ENCODE measurements at regions not wholly inside any gene's neighbourhood (a gene's known extent, or its start where the extent isn't known, plus 50 kb on each side); places are given as distances from the start of the nearest gene placed in this dataset.

- no peak overlapping the region for H3K4me3 ChIP-seq (ENCODE audit: insufficient read length, low read depth)
- no peaks in the 10 kb centered on the region for H3K27me3 ChIP-seq (ENCODE audit: insufficient read depth, insufficient read length)
- TF ChIP-seq YY1 (IDR thresholded peaks at IDR 0.05; ENCODE audit: insufficient read depth, insufficient read length) = no peak
- TF ChIP-seq SUZ12 (IDR thresholded peaks at IDR 0.05; ENCODE audit: extremely low read depth, insufficient read depth, insufficient read length) = no peak
- TF ChIP-seq ZNF274 (IDR thresholded peaks at IDR 0.05; ENCODE audit: low read depth, low read length) = no peak
- no peaks in the 10 kb centered on the region for H3K4me1 ChIP-seq (ENCODE audit: insufficient read depth, insufficient read length)
- DNase-seq (ENCODE audit: low read depth, low spot score) = no peak
- H3K36me3 ChIP-seq (ENCODE audit: insufficient read depth, insufficient read length, low read length) = no peaks in the 10 kb centered on the region
- no peak overlapping the region for H3K9ac ChIP-seq (ENCODE audit: insufficient read length, low read depth)
- H3K9me3 ChIP-seq (ENCODE audit: insufficient read depth, low read length) = no peaks in the 10 kb centered on the region
Observed at GRCh38 chr9:107112707-107113243, 170.3 kb upstream of the RAD23B start.

DNA sequence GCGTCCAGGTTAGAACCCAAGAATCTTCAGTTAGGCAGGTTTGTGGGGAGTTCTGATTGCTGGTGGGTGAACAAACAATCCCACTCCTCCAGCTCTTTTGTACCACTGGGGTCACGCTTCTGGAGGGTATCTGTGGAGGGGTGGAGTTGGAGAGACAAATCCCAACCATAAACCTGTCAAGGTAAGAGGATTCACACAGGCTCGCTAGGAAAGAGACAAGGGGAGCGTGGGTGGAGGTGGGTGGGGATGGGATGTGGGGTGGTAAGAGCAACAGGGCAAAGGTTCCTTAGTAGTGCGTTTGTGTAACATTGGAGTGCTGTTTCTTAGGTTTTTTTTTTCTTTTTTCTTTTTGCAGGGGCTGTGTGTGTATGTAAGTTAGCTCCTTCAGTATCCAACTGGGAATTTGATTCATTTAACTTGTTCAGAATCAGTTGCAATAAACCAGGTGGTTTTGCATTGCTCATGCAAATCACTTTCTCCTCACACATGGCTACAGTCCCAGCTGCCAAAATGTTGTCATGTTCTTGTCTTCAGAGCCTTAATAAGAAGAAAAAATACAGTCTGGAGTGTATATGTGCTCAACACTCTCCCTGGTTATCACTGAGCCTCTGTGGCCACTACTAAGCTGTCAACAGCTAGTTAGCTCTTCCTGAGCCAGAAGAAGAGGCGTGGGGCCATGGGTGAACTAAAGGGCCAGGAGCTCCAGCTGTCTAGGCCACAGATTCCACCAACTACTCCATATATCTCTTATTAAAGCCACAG is 164.0 kb upstream of the RAD23B start:
- no peaks in the 10 kb centered on the region for H3K4me1 ChIP-seq (ENCODE audit: insufficient read depth, insufficient read length)
- H3K4me3 ChIP-seq (ENCODE audit: insufficient read length, low read depth) = no peak overlapping the region
- H3K9me3 ChIP-seq (ENCODE audit: insufficient read depth, low read length) = no peaks in the 10 kb centered on the region
- no peak for TF ChIP-seq ZNF274 (IDR thresholded peaks at IDR 0.05; ENCODE audit: low read depth, low read length)
- TF ChIP-seq YY1 (IDR thresholded peaks at IDR 0.05; ENCODE audit: insufficient read depth, insufficient read length) = no peak
- TF ChIP-seq SUZ12 (IDR thresholded peaks at IDR 0.05; ENCODE audit: extremely low read depth, insufficient read depth, insufficient read length) = no peak
- no peaks in the 10 kb centered on the region for H3K27me3 ChIP-seq (ENCODE audit: insufficient read depth, insufficient read length)
- no peaks in the 10 kb centered on the region for H3K36me3 ChIP-seq (ENCODE audit: insufficient read depth, insufficient read length, low read length)
- no peak overlapping the region for H3K9ac ChIP-seq (ENCODE audit: insufficient read length, low read depth)
- DNase-seq (ENCODE audit: low read depth, low spot score) = no peak

DNA sequence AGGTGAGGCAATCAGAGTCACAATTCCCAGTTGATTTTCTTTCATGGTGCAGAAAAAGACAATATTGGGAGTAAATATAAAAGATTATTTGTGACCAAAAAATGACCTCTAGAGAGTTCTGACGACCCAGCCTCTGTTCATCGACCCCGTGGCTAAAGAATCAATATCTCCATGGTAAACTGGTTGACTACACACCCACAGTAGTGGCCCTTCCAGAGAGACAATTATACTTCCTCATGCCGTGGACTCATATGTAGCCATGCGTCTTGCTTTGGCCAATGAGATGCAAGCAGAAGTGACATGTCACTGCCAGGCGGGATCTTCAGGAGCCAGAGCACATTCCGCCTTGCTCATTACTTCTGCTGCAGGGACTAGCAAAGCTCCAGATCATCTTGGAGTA is 163.3 kb upstream of the RAD23B start:
- no peak for DNase-seq (ENCODE audit: low read depth, low spot score)
- Histone ChIP-seq H3K27me3 (ENCODE audit: insufficient read depth, insufficient read length) (no peaks in the 10 kb centered on the region), H3K9me3 (ENCODE audit: insufficient read depth, low read length) (no peaks in the 10 kb centered on the region), H3K4me1 (ENCODE audit: insufficient read depth, insufficient read length) (no peaks in the 10 kb centered on the region), H3K36me3 (ENCODE audit: insufficient read depth, insufficient read length, low read length) (no peaks in the 10 kb centered on the region), H3K4me3 (ENCODE audit: insufficient read length, low read depth) (no peak overlapping the region), H3K9ac (ENCODE audit: insufficient read length, low read depth) (no peak overlapping the region)
- TF ChIP-seq ZNF274 (IDR thresholded peaks at IDR 0.05; ENCODE audit: low read depth, low read length) = no peak

- H3K4me1 ChIP-seq (ENCODE audit: insufficient read depth, insufficient read length) = no peaks in the 10 kb centered on the region
- no peaks in the 10 kb centered on the region for H3K36me3 ChIP-seq (ENCODE audit: insufficient read depth, insufficient read length, low read length)
- H3K9me3 ChIP-seq (ENCODE audit: insufficient read depth, low read length) = no peaks in the 10 kb centered on the region
- no peak for TF ChIP-seq ZNF274 (IDR thresholded peaks at IDR 0.05; ENCODE audit: low read depth, low read length)
- no peak for TF ChIP-seq SUZ12 (IDR thresholded peaks at IDR 0.05; ENCODE audit: extremely low read depth, insufficient read depth, insufficient read length)
- no peak for TF ChIP-seq YY1 (IDR thresholded peaks at IDR 0.05; ENCODE audit: insufficient read depth, insufficient read length)
- no peak overlapping the region for H3K4me3 ChIP-seq (ENCODE audit: insufficient read length, low read depth)
- no peak overlapping the region for H3K9ac ChIP-seq (ENCODE audit: insufficient read length, low read depth)
- DNase-seq (ENCODE audit: low read depth, low spot score) = no peak
- no peaks in the 10 kb centered on the region for H3K27me3 ChIP-seq (ENCODE audit: insufficient read depth, insufficient read length)
Observed at GRCh38 chr9:107123389-107123788, 159.7 kb upstream of the RAD23B start.

DNA sequence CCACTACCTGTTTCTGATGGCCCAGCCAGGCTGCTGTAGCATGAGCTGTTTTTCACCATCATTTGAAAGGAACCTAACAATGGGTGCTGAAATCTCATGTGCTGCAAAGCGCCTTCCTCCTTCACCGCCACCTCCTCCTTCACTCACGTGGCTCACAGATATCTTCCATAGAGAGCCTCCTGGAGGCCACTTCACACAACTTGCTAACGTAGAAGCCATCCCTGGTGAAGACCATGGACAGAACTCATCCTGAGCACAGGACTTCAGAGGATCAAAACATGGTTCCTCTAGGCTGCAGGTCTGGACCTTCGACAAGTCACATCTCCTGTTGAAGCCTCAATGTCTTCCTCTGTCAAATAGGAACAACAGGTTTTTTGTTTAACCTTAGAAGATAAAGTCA is 155.5 kb upstream of the RAD23B start:
- no peak overlapping the region for H3K4me3 ChIP-seq (ENCODE audit: insufficient read length, low read depth)
- TF ChIP-seq SUZ12 (IDR thresholded peaks at IDR 0.05; ENCODE audit: extremely low read depth, insufficient read depth, insufficient read length) (no peak), ZNF274 (IDR thresholded peaks at IDR 0.05; ENCODE audit: low read depth, low read length) (no peak), YY1 (IDR thresholded peaks at IDR 0.05; ENCODE audit: insufficient read depth, insufficient read length) (no peak)
- no peak overlapping the region for H3K9ac ChIP-seq (ENCODE audit: insufficient read length, low read depth)
- H3K36me3 ChIP-seq (ENCODE audit: insufficient read depth, insufficient read length, low read length) = no peaks in the 10 kb centered on the region
- H3K9me3 ChIP-seq (ENCODE audit: insufficient read depth, low read length) = no peaks in the 10 kb centered on the region
- DNase-seq (ENCODE audit: low read depth, low spot score) = no peak
- H3K27me3 ChIP-seq (ENCODE audit: insufficient read depth, insufficient read length) = no peaks in the 10 kb centered on the region
- H3K4me1 ChIP-seq (ENCODE audit: insufficient read depth, insufficient read length) = peaks cover 2% of the 10 kb centered on the region

DNA sequence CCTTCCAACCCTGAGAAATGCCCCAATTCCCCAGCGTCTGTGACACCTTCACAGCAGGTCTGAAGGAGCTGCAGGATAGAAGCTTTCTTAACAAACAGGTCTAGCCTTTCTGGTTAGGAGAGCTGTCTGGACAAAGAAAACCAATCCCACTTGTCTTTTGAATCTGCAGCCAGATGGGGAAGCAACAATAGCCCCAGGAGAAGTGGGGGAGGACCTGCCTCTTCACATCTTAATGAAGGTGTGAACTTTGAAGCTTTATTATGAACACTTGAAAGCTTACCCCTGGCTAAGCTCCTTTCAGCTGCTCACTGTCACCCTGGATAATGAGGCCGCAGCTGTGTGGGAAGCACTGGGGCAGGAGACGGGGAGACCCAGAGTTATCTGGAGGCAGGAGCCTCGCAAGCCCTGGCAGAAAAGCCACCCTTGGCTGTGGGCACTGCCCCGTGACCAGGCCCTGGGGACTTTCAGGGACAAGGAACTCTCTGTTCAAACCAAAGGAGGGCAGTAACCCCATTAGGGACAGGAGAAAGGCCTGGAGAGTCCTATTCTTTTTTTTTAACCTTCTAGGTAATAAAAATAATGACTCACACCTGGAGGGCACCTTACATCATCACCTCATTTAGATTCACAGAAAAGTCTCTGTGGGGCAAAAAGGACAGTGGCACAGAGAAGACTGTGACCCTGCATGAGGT is 151.8 kb upstream of the RAD23B start:
- TF ChIP-seq SUZ12 (IDR thresholded peaks at IDR 0.05; ENCODE audit: extremely low read depth, insufficient read depth, insufficient read length) (no peak), ZNF274 (IDR thresholded peaks at IDR 0.05; ENCODE audit: low read depth, low read length) (no peak)
- H3K9ac ChIP-seq (ENCODE audit: insufficient read length, low read depth) = no peak overlapping the region
- no peaks in the 10 kb centered on the region for H3K27me3 ChIP-seq (ENCODE audit: insufficient read depth, insufficient read length)
- peaks cover 2% of the 10 kb centered on the region for H3K4me1 ChIP-seq (ENCODE audit: insufficient read depth, insufficient read length)
- no peaks in the 10 kb centered on the region for H3K36me3 ChIP-seq (ENCODE audit: insufficient read depth, insufficient read length, low read length)
- DNase-seq (ENCODE audit: low read depth, low spot score) = peak; percentile 33
- no peaks in the 10 kb centered on the region for H3K9me3 ChIP-seq (ENCODE audit: insufficient read depth, low read length)
- H3K4me3 ChIP-seq (ENCODE audit: insufficient read length, low read depth) = no peak overlapping the region

GRCh38 chr9:107136296-107136695 is 146.8 kb upstream of the RAD23B start:
- H3K9me3 ChIP-seq (ENCODE audit: insufficient read depth, low read length) = no peaks in the 10 kb centered on the region
- H3K9ac ChIP-seq (ENCODE audit: insufficient read length, low read depth) = no peak overlapping the region
- H3K4me1 ChIP-seq (ENCODE audit: insufficient read depth, insufficient read length) = no peaks in the 10 kb centered on the region
- no peaks in the 10 kb centered on the region for H3K27me3 ChIP-seq (ENCODE audit: insufficient read depth, insufficient read length)
- no peak for DNase-seq (ENCODE audit: low read depth, low spot score)
- no peak overlapping the region for H3K4me3 ChIP-seq (ENCODE audit: insufficient read length, low read depth)
- no peaks in the 10 kb centered on the region for H3K36me3 ChIP-seq (ENCODE audit: insufficient read depth, insufficient read length, low read length)
- no peak for TF ChIP-seq YY1 (IDR thresholded peaks at IDR 0.05; ENCODE audit: insufficient read depth, insufficient read length)
- TF ChIP-seq ZNF274 (IDR thresholded peaks at IDR 0.05; ENCODE audit: low read depth, low read length) = no peak
- no peak for TF ChIP-seq SUZ12 (IDR thresholded peaks at IDR 0.05; ENCODE audit: extremely low read depth, insufficient read depth, insufficient read length)
